GM19463 (cell line): ENCODE measurements at regions not wholly inside any gene's neighbourhood (a gene's known extent, or its start where the extent isn't known, plus 50 kb on each side); places are given as distances from the start of the nearest gene placed in this dataset.
"Not testable (repeated sequence)": the region's sequence is repeated elsewhere in the genome, so short reads cannot be mapped to it uniquely, and the experiment has no call there.

ENCODE experiments used
- ATAC-seq: cut with Tn5 transposase; IDR thresholded peaks from one replicate; pipeline ENCODE4 v1.9.1; 2021; ENCODE audit warnings: mild to moderate bottlenecking, moderate library complexity; ENCODE audit not compliant: unreplicated experiment

- ATAC-seq: no peak
Observed at GRCh38 chr3:164476631-164477030, 601.7 kb downstream of the SI start.

DNA sequence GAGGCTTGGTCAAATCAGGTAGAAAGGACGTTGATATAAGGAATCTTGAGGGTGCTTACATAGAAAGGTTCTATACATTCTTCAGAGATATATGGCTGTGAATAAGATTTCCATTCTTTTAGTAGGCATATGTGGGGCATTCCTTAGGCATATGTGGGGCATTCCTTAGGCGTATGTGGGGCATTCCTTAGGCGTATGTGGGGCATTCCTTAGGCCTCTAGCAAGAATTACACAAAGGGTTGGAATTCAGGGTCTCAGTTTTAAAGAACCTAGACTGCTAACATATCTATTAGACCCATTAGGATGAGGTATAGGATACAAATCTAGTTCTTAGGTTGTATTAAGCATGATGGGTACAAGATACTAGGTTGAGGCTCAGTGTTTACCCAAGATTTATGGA lies 607.8 kb downstream of the SI start:
- ATAC-seq: no peak

- ATAC-seq: no peak
Observed at GRCh38 chr3:164468055-164468454, 610.2 kb downstream of the SI start.

- ATAC-seq: no peak
Observed at GRCh38 chr3:164467007-164467406, 611.3 kb downstream of the SI start.

DNA sequence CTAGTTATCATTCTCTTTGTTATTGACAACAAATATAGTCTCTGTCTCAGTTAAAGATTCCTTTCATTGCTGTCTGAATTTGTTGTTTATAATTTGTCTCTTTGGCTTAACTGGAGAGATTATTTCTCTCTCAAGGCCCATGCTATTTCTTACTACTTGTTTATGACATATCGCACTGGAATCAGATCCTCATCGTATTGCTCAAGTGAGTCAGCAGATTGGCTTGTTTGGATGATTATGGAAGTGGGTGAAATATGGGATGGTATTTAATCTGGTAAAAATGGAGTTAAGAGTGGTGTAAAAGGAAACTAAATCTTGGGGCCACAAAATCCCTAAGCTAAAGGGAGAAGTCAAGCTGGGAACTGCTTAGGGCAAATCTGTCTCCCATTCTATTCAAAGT lies 613.1 kb downstream of the SI start:
- ATAC-seq: no peak

DNA sequence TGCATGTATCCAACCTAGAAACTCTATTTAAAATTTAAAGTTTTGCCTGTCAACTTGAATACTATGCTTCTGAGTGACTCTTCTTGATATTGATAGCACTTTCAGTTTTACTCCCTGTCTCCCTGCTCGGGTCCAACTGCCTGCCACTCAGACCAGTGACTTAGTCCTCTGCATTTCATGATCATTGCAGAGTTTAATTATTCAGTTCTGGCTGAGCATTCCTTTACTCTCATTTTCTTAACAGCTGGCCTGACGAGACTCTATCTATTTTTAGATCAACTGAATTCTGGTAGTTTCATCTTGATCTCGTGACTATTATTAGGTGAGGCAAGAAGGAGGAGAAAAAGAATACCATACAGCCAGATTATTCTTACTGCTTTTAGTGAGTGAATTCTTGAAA lies 617.4 kb downstream of the SI start:
- ATAC-seq: no peak

GRCh38 chr3:164459521-164460151 lies 618.7 kb downstream of the SI start:
- ATAC-seq: no peak

DNA sequence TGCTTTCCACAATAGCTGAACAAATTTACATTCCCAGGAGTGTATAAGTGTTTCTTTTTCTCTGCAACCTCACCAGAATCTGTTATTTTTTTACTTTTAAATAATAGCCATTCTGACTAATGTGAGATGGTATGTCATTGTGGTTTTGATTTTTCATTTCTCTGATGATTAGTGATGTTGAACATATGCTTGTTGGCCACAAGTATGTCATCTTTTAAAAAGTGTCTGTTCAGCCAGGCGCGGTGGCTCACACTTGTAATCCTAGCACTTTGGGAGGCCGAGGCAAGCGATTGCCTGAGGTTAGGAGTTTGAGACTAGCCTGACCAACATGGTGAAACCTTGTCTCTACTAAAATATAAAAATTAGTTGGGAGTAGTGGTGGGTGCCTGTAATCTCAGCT lies 619.3 kb downstream of the SI start:
- ATAC-seq: no peak

- no peak for ATAC-seq
Observed at GRCh38 chr3:164453714-164454113, 624.6 kb downstream of the SI start.

DNA sequence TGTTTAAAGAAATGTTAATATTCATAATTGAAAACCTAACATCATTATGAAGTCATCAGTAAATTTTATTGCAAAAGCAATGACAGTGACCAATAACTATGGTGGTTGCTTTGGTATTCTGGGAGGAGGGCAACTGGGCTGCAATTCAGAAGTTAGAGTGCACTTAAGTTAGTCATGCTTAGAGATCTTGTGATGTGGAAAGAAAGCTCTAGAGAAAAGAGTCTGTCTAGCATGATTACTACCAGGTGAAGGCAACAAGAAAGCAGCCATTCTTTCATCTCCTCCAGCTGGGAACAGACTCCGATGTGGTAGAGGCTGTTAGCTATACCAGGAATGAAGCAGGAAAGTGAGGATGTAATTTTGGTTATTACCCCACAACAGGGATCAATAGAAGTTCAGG lies 625.6 kb downstream of the SI start:
- no peak for ATAC-seq

DNA sequence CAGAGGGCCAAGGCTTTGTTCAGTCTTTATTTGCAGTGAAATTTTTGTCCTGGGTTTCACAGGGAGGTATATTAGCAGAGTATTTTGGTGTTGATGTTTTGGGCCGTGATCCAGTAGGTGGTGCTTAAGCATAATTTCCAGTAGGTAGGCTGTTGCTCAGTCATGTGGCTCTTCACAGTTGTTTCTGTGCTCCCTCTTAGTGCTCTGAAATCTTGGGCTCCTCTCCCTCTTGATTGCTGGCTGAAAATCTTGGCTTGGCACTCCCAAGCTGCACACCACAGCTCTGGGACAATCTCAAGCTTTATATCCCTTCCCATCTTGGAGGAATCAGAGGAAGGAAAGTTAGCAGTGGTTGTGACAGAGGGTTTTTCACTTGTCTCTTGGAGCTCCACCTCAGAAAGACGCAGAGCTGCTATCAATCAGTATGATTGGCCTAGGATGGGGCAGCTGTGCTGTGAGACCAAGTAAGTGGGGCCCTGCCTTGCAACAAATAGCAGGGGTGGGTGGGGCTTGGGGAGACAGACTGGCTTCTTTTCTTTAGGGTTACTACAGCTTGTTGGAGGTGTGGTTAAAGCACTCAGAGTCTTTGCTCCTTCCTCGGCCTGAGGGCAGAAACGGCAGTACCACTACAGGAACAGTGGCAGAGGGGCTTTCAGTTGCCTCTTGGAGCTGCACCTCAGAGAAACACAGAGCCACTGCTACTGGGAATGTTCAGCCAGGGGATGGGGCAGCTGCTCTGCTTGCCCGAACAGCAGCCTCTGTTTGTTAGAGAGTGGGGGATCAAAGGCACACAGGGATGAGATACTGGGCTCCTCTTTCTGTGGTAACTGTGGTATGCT lies 627.0 kb downstream of the SI start:
- ATAC-seq: no peak

GRCh38 chr3:164450276-164450905 lies 627.9 kb downstream of the SI start:
- ATAC-seq: no peak

DNA sequence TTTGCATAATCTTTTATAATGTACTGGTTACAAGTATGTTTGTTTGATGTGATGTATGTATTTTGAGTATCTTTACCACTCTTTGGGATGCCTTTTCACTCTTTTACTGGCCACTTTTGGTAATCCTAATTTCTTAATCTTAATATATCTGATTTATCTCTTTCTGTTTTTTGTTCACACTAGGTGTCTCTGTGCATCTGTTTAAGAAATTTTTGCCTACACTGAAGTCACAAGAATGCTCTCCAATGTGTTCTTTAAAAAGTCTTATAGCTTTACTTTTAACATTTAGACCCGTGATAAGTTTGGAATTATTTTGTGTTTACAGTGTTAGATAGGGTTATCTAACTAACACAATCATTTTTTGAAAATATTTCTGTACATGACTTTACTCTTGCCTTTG lies 659.1 kb downstream of the SI start:
- ATAC-seq: no peak

DNA sequence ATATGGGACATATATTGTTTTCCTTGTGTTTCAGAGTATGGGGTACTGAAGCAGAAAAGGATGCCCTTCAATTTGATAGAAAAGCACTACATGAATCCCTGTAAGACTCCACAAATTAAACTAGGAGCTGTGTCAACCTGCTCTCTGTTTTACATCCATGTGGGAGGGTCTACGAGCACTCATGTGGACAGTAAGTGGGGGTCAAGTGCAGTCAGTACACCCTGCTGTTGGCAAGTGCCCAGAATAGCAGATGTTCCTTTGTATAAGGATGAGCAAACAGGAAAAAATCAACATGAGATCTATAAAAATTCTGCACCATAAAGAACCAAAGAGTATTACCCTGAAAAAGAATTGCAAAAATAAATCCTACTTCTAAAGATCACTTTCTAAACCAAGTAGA lies 659.9 kb downstream of the SI start:
- ATAC-seq: no peak

DNA sequence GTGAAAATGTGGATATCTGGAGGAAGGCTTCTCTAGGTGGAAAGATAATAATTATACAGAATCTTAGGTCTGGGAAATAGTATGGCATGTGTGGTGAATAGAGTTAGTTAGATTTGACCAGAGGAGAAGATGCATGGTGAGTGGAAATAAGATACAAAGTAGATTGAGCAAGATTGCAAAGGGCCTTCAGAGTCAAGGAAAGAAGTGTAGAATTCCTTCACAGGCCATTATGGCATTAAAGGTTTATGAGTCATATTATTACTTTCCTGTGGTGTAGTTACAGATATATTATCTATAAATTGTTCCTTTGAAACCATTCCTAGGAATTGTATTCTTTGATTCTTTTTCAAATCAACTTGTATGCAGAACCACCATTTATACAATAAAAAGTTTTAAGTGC lies 660.3 kb downstream of the SI start:
- ATAC-seq: no peak

DNA sequence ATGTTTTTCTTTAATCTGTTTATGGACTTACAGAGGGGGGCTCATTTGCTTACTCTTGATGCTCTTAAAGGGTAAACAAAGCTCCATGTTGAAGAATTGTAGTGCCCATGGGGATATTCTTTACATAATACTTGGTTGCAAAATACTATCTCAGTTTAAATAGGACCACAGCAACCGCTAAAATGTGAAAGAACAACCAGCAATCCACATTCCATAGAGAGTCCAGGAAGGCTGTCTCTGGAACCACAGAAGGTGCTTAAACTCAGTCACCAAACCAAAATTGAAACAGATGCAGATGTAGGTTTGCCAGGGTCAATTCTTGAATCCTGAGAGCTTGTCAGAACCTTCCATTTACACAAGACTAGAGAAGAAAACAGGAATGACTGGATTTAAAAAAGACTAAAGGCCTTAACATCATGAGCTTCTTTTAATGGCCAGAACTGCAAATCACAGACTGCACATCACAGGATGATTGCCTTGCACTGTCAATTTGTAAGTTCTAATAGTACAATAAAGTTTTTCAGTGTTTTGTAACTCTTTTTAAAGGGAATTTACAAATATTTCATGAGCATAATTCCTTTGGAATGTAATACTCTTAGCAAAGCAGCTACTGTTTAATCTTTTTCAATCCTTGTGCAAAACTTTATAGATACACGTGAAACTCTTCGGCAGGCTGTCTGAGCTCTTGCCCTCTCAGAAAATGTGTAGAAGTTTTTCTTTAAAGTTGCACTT lies 661.6 kb downstream of the SI start:
- no peak for ATAC-seq

GRCh38 chr3:164408326-164408725 lies 670.0 kb downstream of the SI start:
- no peak for ATAC-seq

- no peak for ATAC-seq
Observed at GRCh38 chr3:164407111-164407510, 671.2 kb downstream of the SI start.

GRCh38 chr3:164406281-164406680 lies 672.0 kb downstream of the SI start:
- no peak for ATAC-seq

- ATAC-seq: no peak
Observed at GRCh38 chr3:164401923-164402322, 676.4 kb downstream of the SI start.

DNA sequence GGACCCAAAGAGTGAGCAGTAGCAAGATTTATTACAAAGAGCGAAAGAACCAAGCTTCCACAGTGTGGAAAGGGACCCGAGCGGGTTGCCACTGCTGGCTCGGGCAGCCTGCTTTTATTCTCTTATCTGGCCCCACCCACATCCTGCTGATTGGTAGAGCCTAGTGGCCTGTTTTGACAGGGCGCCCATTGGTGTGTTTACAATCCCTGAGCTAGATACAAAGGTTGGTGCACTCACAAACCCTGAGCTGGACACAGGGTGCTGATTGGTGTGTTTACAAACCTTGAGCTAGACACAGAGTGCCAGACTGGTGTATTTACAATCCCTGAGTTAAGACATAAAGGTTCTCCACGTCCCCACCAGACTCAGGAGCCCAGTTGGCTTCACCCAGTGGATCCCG lies 676.9 kb downstream of the SI start:
- ATAC-seq: not testable (repeated sequence)

DNA sequence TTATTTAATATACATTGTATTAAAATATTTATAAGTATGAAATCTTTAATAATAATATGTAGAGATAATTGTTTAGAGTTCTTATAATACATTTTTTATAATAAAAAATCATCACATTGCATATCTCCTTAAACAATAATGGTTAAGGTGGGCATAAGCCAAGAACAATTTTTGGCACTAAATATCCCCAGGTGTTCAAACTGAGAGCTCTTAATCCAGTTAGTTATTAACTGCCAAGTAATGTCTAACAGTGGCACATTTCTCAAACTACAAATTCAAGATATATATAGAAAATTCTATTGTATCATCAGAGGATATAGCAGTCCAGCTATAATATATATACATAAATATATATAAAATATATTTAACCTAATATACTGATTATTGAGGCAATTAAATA lies 680.8 kb downstream of the SI start:
- no peak for ATAC-seq
